DMS153 treated with DMSO at 0.1 percent for 48 hours (cell line): ENCODE measurements at regions not wholly inside any gene's neighbourhood (a gene's known extent, or its start where the extent isn't known, plus 50 kb on each side); places are given as distances from the start of the nearest gene placed in this dataset.

Experiments
- DNase-seq: peaks from one replicate; lab custom pipeline; 2025; ENCODE audit not compliant: unreplicated experiment; lab: John Stamatoyannopoulos, UW

DNA sequence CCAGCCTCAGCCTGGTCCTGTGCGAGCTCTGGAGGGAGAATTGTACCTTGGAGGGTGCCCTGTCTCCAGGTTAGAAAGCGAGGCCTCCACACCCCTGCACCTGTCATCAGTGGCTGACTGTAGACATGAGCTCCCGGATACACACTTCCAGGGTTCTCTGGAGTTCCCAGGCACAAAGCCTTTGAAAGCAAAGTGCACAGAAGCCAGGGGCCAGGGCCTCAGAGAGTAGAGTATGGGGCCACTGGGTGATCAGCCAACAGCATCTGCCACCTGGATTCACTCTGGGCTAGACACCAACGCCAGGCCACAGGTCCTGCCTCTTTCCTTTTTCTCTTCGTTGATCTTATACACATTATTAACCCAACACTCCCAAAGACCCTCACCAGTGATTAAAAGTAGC is 239.4 kb upstream of the HDAC4 start:
- DNase-seq, result no peak

DNA sequence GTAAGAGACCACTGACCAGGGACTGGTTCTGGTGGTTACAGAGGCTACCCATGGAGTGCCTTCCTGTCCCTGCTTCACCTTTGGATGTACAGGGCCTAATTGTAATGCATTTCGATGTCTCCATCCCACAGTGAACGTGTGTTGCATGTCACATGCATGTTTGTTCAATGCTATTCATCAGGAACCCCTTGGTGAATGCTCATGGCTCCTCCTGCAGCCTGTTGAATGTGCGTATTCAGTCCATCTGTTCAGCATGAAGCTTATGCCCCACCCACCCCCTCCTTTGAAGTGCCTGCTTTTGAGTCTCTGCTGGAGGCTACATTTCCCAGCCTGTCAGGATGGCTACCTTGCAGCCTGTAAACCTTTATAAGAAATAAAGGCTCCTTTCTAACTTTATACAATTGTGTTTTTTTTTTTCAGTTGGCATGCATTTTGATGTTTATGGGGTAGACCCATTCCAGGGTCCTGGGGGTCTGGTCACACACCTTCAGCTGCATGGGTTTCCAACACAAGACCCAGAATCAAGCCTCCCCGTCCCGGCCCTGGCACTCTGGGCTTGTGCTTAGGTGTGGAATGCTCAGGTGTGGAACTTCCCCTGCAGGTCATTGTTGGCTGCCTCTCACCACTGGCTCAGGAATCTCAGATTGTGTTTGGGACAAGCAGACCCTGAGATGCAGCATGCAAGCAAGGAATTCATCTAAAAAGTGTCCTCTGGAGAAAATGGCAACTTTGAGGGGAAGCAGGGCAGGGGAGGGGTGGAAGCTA is 238.8 kb upstream of the HDAC4 start:
- DNase-seq, result no peak

DNA sequence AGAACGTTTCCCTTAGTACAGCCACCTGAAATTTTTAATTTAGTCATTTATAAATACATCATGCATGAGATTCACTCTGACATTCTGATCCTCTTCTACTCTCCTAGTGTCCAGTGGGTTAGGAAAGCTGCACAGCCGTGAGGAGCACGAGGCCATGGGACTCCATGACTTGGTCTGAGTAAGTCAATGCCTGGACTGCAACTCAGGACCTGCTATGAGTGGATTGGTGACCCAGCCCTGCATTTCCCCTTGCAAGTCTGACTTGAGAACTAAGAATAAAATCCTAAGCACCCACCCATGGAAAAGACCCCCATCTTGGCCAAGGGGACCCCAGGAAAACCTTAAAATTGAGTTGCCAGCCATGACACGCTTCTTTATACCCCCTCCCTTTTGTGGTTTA is 237.6 kb upstream of the HDAC4 start:
- DNase-seq, result no peak

DNA sequence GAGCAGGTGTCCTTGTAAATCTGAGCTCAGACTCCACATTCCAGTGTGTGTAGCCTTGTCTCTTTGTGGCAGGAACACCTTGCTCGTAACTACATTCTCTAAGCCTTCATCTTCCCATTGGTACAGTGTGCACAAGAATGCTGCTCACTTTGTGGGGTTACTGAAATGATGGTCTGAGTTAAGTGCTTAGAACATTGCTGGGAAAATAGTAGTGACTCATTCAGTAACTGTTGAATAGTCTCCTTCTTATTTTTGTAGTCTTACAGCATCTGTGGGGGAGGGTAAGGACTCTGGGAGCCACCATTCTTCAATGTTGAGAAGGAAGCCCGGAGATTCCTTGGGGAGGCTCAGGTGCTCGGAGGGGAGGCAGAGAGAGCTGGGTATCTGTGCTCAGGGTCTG is 236.0 kb upstream of the HDAC4 start:
- no peak for DNase-seq

DNA sequence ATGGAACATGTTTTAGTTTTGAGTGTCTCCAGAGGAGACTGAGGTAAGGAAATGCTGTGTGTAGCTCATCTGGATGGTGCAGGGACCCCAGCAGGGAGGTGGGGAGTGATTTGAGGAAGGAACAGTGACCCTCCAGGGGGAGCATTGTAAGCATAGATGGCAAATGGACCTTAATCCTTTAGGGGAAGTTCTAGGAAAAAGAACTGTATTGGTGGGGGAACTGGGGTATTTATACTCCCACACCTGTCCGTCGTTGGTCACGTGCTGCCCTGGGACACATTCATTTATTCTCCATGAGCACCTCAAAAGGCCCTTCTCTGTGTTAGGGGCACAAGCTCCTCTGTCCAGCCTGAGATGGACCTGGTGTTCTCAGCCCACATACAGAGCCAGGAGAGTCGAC is 233.9 kb upstream of the HDAC4 start:
- no peak for DNase-seq

DNA sequence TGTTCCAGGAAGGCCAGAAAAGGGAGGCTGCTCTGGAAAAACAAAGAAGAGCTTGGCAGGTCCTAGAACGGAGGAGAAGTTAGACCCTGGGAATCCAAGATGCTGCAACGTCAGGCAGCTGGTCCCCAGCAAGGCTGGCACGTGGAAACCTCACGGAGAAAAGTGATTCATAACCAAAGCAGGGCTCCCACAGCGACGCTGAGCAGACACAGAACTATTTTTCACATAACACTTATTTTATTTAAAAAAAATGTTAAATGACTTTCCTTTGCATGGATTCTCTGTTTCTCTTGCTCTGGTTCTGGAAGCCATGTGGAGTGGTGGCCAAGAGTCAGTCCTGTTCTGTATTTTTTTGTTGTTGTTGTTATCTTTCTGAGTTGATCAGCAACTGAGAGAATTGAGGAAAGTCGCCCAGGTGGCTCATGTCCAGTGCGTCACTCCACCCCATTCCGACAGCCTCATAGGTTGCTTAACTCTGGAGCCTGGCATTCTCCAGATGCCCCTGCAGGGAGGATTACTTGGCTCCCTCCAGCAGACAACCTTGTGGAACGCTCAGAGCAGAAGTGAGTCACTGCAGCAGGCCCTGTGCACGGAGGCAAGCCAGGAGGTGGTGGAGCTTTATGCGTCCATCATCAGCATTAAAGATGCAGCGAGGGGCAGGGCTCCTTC is 229.9 kb upstream of the HDAC4 start:
- DNase-seq, result no peak

DNA sequence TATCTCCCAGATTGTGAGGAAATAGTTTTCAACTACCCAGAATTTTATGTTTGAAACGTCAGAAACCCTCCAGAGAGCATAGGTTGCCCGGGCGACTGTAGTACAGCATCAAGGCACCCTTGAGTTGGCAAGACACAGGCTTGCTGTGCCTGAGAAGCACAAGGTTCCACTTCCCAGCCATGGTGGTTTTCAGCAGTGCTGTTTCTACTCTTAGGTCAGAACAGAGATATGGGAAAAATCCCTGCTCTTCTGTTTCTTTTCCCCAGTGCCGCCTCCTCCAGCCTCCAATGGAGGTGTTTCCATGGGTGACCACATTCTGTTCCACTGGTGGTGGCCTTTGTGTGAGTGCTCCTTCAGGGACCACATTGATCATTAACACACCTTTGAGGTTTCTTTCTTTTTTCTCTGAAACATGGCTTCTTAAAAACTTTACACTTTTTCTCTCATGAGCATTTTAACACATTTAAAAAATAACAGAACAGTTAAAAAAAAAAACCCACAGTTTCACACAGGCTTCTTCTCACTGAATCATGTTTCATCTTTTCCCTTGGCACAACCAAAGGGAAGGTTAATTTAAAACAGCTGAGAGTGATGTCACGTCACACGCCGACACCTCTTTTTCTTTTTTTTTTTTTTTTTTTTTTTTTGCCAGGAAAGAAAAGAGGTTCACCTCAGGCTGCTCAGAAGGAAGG is 229.3 kb upstream of the HDAC4 start:
- DNase-seq, result no peak

DNA sequence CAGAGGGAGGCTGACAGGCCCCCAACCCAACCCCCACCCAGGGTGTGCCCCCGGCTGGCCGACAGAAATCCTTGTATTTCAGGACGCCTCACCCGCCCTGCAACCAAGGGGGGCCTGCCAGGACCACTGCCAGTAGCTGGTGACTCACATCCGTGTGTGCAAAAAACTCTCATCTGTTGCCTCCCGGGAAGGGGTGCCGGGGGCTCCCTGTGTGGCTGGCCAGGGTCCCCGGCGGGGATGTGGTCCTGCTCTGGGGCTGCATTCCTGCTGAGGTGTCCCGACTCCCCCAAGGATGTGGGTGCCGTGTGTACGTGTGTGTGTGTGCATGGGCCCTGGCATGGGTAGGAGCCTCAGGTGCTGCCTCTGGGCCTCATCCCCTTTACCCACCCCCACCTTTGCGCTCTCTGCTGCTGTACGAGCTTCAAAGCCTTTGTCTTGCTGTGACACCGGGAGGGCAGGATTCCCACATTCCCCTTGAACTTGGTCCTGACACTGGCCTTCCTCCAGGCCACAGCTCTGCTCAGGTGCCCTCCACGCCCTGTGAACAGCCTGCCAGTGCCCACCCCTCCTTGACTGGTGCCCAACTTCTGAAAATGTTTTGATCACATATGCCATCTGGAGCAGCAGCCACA is 226.3 kb upstream of the HDAC4 start:
- DNase-seq, result no peak

DNA sequence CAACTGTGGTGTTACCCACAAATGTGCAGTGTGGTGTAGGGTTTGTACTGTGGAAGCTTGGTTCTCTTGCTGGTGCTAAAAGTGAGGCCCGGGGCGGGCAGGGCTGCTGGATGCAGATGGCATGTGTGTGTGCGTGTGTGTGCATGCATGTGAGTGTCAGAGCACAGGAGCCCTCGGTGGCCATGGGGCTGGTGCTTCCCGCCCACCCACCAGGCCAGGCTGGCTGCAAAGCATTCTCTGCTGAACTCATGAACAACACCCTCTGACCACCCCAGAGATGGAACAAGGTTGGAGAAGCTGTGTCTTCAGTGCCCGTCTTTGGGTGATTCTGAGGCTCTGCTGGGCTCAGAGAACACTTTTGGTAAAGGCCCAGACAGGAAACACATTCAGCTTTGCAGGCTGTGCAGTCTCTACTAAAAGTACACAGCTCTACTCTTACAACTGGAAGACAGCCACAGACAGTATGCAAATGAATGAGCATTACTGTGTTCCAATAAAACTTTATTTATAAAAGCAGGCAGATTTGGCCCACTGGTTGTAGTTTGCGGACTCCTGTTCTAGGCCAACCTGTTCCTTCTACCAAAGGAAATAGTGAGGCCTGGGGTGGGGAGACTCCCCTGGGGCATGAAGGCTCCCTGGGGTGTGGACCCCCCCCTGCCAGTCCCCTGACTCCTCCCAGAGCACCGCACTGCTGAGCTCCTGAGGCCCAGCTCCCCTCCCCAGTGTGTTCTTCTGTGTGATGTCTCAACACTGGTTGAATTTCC is 225.3 kb upstream of the HDAC4 start:
- DNase-seq, result no peak

DNA sequence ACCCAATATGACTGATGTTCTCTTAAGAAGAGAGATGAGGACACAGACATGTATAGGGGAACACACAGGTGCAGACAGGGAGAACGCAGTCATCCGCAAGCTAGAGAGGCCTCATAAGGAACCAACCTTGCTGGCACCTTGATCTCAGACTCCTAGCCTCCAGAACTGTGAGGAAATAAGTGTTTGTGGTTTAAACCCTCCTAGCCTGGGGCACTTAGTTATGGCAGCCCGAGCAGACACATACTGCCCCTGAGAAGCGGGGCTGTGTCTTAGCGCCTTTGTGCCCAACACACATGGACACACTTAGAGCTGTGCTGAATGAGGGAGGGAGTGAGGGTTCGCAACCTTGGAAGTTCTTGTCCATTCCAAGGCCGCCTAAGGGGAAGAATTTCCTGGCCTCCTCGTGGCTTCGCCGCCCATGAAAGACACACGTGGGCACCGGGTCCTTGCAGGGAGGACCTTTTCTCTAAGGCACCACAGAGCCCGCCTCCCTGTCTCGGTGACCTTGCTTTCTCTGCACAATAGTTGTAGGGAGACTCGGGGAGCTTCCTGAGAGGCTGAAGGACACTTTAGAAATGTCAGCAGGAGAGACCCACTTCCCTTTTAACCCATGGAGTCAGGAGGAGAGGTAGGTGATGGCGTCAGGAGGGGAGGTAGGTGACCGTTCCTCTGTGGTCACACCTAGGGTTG is 224.5 kb upstream of the HDAC4 start:
- DNase-seq, result no peak

DNA sequence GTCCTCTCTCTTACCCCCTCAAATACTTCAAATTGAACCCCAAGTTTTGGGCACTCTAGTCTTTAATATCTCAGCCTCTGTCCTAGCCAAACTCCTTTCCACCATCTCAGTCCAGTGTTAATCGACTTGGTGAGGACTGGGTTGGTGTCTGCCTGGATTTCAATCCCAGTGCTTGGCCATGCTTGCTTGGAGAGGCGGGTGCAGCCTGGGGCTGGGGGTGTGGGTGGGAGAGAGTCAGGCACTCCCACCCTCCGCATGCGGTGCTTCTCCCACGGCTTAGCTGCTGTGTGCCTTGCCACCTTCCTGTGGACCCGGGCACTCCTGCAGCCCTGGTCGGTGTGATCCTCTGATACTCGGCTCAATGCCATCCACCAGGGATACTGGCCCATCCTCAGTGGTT is 220.8 kb upstream of the HDAC4 start:
- no peak for DNase-seq

DNA sequence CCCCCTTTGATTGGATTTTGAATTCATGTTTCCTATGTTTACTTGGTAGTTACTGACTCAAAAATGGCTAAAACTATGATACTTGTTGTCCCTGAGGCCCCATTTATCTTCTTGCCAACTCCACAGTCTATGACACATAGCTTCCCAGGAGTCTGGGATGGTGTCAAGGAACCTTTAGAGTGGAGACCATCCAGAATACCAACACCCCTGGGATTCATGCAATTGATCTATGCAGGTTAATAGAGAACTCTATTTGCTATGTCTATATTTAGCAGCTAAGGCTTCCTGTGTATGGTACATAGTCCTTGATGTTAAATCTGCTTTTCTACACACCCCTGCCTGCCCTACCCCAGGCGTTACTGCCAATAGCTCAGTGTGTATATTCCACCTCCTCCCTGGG is 218.5 kb upstream of the HDAC4 start:
- no peak for DNase-seq

DNA sequence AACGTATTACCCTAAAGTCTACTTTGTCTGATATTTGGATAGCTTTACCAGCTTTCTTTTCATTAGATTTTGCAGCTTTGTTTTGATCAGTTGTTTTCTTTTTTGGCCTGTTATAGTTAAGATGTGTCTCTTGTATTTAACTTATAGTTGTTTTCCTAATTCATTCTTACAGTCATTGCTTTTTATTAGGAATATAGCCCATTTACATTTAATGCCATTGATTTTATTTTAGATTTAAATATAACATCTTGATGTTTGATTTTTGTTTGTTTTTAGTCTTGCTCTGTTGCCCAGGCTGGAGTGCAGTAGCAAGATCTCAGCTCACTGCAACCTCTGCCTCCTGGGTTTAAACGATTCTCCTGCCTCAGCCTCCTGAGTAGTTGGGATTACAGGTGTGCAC is 215.9 kb upstream of the HDAC4 start:
- no peak for DNase-seq

DNA sequence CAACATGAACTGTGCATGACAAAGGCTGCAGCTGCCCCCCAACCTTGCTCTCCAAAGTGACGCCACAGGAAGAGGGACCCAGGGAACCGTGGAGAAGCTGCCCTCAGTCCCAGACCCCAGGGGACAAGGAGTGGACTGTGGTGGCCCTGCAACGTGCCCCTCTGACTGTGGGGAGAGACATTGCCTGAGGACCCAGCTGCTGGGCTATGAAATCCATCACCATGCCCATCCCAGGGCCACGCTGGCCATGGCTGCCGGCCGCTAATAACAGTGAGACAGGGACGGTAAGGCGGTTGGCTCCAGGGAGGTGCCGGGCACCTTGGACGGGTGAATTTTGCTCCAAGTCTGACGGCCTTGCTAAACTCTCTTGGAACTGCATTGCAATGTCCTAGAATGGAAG is 211.3 kb upstream of the HDAC4 start:
- DNase-seq, result no peak

DNA sequence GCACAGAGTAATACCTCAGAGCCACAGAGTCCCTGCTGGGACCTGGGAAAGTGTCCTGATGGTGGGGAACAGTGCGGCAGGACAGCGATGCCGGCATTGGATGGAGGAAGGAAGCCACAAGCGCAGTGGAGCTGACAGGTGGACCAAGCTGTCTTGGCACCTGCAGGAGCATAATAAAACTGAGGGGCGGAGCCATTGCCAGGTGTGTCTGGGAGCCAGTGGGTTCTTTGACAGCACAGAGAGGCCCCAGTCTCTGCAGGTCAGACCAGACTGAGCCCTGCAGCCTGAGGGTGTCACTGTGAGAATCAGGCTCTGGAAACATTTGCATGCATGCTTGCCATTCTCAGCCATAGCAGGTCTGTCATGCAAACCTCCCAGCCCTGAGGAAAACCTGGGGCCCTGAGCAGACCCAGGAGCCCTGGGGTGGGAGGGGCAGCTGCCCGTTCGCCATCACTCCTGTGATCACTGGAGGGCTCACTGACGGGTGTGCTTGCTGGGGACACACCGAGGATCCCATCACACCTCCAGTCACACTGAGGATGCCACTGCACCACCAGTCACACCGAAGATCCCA is 210.5 kb upstream of the HDAC4 start:
- DNase-seq, result no peak

DNA sequence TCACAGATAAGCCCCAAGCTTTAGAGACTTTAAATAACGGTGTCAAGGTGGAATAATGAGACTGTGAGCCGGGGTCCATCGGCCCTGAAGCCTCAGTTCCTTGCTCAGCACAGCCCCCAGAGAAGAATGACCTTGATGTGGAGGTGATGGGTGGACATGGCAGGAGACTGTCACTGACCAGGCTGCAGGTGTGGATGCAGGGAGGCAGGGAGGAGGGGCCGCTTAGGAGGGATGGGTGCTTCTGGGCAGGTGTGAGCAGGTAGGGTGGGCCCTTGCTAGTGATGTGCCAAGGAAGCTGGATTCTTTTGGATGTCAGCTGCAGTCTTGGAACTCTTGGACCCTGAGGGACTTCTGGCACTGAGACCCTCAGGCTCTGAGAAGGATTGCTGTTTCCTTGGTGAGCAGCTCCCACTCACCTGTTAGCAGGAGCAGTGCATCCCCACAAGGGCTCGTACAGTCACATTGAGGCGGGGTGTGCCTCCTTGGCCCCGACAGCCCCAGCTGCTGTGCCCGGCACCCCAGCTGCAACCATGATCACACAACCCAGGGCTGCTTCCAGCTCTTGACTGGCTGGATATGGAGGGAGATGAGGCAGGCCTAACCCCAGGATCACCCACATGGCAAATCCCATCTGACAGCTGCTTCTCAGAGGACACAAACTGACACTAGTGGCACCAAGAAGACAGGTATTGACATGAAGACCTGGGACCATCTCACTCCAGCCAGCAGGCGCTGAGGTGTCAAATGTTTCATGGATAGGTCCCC is 209.8 kb upstream of the HDAC4 start:
- DNase-seq, result no peak

DNA sequence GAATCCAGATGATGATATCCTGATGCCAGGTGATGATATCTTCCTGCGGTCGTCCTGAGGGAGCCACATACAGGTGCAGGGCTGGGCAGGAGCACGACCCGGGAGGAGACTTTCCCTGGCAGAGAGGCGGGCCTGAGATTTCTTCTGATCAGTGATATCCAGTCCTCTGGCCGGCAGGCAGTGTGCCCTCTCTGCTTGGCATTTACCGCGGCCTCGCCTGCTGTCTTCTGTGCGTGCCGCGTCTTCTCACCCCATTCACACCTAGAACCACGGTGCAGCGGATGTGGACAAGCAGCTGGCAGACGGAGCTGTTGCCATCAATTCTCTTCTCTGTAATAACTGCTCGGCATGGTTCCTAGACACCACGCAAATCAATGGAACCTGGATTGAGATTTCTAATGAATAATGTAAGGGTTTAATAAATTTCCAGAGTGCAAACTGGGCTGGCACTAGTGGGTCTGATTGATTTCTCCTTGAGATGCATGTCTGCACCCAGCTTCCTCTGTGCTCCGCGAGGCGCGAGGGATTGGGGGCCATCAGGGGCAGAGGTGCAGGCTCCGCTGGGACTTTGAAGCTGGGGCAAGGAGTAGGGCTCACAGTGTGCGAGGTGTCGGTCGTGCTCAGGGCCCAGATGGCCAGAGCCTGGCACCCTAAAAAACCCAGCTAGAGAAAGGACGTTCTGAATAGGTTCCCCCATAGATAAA is 208.9 kb upstream of the HDAC4 start:
- no peak for DNase-seq

DNA sequence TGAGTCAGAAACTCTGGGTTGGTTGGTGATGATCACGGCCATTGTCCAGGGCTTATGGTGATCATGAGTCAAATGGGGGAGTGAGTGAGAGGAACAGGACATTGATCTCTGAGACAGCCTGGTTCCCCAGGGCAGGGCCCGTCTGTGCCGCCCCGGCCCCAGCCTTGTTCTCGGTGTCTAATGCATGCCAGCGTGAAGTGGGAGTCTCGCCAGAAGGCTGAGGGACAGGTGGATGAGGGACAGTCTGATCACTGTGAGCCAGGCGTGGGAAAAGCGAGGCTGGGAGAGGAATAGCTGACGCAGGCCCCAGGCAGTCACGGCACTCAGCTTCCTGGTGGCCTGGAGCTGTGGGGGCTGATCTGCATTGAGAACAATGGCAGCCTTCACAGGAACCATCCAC is 208.3 kb upstream of the HDAC4 start:
- DNase-seq, result no peak

DNA sequence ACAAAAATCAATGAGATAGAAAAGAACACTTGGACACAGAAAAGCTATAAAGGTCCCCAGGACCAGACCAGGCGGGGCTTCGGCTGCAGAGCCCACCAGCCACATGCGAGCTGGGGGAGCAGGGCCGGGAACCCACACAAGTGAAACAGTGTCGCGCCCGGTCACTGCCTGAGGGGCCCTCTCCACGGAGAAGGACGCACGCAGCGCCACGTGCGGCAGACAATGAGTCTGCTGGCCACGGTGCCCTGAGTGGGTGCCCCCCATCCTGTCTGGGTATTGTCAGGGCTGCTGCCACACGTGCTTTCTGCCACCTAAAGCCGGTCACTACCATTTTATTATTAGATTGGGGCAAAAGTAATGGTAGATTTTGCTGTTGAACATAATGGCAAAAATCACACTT is 207.9 kb upstream of the HDAC4 start:
- DNase-seq, result no peak
